GM18909 (cell line): ENCODE measurements at regions not wholly inside any gene's neighbourhood (a gene's known extent, or its start where the extent isn't known, plus 50 kb on each side); places are given as distances from the start of the nearest gene placed in this dataset.
"Not testable (repeated sequence)": the region's sequence is repeated elsewhere in the genome, so short reads cannot be mapped to it uniquely, and the experiment has no call there.

Experiments
- ATAC-seq: cut with Tn5 transposase; IDR thresholded peaks from one replicate; pipeline ENCODE4 v1.9.1; 2021; ENCODE audit warnings: mild to moderate bottlenecking; ENCODE audit not compliant: unreplicated experiment, poor library complexity

DNA sequence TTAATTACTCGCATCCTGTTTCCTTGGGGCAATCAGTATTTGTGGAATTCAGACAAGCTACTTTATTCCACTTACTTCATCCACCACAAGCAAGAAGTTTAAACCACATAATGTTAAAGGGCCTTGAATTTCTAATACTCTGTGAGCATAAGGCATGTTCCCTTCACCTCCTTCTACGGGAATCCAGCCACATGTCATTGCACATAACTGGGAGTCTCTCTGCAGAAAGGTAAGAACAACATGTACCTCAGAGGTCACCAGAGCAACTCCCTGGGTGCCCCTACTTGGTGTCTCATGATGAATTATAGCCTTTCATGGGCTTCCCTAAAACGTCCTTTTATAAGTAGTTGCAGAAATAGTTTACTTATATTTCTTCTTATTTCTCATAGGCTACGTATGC is 553.2 kb downstream of the DTWD2 start:
- ATAC-seq: no peak

DNA sequence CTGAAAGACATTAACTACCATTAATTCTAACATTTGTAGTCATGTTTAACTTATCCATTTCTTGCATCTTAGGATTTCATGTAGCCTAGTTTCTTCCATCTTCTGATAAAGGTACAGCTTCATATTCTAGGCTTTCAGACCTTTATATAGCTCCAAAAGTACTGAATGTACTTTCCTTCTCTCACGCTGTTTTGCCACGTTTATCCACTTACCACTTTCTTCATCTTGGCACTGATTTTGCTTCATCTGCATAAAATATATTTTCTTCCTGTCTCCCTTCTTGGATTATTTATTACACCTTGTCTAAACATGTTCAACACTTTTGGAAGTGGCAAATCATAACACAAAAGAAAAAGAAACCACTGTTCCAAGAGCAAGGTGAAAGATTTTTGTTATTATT is 553.8 kb downstream of the DTWD2 start:
- ATAC-seq: no peak

DNA sequence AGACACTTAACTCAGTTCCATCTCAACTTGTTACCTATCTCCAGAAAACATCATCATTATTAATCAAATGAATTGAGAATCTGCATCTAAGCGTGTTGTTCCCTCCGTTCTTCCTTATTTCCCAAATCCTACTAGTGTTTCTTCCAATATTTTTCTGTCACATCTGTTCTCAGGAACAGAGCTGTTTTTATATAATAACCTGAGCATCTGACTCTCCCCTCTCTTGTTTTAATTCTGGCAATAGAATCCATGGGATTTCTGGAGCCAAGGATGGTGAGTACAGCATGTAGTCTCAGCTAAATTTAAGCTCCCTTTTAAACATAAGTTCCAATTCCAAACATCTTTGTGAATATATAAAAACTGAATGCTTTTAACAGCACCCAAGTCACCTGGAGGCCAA is 558.3 kb downstream of the DTWD2 start:
- no peak for ATAC-seq

DNA sequence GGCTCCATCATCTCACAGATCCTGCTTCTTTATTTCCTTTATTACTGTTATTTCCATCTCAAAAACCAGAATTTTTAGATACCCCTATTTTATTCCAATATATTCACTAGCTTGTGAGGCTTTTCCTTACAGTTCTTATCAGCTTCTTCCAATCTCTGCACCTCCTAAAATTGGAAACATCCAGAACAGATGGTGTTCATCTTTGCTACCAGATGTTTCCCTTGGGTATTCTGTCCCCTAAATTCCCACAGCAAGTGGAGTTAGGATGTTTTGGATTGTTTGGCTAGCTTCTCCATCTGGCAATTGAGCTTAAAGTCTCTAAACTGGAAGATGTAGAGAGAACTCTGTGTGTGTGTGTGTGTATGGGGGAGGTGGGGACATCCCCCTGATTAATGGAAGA is 580.4 kb downstream of the DTWD2 start:
- ATAC-seq: no peak

DNA sequence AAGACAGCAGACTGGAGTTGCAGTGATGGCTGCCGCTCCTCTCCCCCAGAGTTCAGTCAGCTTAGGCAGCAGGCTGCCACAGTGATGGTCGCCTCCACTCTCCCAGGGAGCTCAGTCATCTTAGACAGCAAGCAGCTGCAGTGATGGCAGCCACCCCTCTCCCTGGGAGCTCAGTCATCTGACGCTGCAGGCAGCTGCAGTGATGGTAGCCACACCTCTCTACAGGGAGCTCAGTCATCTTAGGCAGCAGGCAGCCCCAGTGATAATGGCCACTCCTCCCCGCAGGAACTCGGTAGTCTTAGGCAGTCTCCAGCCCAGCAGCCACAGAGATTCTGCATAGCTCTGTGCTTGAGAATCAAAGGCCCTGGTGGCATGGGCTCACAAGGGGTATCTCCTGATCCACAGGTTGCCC is 582.7 kb downstream of the DTWD2 start:
- ATAC-seq: no peak

DNA sequence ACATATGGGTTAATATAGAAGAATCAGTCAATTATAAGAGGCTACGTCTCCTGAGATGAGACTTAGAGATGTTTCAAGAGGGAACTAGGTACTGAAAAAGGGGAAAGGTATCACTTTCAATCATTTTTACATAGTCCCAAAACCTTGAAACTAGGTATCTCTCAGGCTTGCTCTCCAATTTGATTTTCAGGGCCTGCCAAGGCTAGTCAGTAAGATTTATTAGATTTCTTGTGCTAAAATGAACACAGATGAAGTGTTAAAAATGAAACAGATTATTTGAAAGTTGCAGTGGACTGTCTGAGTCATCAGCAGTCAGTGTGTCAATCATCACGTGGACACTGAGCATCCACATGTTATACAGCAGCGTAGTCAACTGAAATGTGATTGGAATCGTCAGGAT is 591.1 kb downstream of the DTWD2 start:
- ATAC-seq: no peak

DNA sequence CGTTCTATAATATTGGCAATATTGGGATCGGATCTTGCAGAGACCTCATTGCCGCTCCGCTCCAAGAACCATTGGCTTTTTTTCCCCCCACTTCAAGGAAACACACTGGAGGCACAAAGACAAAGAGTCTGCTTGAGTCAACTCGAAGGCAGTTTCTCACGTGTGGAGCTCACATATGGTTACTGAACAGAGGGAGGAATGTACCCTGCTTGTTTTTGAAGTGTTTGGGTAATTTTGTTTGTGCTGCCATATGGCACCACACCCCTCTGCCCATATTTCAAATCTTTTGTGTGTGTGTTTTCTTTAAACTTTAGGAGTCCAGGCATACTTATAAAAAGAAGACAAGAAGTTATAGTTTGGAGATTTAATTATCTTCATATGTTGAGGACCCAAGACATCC is 595.9 kb downstream of the DTWD2 start:
- no peak for ATAC-seq

DNA sequence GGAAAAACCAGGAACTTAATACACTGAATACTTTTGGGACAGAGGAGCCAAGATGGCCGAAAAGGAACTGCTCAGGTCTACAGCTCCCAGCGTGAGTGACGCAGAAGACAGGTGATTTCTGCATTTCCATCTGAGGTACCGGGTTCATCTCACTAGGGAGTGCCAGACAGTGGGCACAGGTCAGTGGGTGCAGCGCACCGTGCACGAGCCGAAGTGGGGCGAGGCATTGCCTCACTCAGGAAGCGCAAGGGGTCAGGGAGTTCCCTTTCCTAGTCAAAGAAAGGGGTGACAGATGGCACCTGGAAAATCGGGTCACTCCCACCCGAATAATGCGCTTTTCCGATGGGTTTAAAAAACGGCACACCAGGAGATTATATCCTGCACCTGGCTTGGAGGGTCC is 605.4 kb downstream of the DTWD2 start:
- ATAC-seq: not testable (repeated sequence)

DNA sequence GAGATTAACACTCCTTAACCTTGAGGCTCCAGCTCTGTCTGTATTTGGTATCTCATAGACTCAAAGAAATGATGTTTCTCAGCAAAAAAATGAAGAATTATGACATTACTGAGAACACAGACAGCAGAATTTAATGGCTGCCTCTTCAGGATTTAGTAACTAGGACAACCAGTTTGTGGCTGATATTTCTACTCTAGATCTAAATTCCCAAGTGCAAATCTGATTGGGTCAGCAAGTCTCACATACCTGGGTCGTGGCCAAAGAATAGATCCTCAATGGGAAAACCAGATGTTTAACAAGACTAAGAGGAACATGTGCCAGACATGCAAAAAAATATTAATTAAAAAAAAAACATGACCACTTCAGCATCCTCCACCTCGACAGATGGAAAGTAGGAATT is 608.9 kb downstream of the DTWD2 start:
- ATAC-seq: no peak

DNA sequence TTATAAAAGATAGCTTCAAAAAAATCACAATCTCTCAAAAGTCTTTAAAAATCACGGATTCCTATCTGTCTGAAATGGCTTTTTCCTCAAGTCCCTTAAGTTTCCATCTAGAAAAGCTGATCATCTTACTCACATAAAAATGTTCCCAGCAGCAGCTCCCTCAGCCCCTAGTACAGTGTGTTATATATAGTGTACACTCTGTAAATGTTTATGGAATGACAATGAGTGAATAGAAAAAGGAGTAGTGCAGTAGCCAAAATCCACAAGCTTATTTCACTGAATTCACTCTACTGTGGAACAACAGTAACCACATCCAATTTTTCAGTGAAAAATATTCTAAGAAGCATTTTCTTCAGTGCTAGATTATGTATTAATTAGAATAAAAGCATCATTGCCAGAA is 609.4 kb downstream of the DTWD2 start:
- ATAC-seq: no peak

DNA sequence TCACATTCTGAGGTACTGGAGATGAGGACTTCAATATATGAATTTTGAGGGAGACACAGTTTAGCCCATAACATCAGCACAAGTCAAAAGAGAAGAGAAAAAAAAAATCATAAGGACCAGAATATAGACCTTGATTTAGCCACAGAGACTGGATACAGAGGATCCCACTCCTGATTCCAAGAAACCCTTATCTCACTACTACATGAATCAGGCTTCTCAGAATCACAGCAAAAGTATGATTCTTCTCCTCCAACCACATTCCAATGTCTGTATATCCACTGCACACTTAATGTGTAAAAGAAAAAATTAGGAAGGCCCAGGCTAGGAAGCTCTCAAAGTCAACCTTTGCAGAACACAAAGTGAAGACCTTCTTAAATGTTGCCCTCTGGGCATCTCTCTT is 610.9 kb downstream of the DTWD2 start:
- ATAC-seq: no peak

DNA sequence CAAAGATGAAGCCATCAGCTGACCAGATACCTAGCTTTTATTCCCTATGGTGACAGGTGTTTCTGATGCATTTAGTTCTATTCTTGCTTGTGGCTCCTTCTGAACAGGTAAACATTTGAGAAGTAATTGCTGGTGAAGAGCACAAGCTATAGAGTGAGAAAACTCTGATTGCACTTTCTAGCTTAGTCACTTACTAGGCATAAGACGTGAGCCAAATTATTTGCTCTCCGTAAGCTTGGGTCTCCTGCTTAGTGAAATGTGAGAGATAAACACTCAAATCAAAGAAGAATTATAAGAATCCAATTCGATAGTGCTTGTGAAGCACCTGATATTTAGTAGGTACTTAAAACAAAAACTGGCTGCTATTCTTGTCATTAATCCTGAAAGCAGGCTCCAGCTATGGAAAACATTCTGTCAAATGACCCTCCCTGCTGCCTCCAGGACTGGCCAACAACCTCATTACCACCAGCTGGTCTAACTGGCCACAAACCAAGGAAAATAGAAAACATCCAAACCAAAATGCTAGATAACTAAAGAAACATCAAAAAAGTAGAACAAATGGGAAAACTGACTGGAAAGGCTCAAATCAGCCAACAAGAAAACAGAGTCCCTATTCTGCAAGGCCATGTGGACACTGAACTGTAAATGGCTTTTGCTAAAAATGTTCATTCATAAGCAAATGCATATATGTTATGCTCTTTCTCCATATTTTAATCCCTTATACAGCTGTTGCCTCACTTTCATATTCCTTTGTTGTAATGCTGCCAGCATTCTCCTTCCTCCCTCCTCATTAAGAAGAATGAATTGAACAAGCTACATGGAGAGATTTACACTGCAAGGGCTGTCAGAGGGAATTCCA is 616.1 kb downstream of the DTWD2 start:
- ATAC-seq: no peak

DNA sequence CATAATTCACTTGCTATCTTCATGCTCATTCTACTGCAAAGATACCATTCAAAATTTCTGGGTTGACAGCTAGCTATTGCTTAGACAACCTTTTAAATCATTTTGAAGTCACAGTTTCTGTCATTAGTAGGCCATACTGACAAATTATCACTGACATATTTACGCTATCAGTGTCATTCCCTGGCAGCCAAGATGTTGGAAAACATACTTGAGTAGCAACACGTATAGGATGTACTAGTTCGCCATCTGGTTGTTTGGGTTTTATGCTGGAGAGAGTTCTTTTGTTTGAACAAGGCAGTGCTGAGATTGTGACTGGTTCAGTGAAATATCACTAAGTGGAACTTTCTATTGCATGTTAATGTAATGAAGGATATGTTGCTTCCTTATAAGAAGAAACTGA is 621.9 kb downstream of the DTWD2 start:
- no peak for ATAC-seq

DNA sequence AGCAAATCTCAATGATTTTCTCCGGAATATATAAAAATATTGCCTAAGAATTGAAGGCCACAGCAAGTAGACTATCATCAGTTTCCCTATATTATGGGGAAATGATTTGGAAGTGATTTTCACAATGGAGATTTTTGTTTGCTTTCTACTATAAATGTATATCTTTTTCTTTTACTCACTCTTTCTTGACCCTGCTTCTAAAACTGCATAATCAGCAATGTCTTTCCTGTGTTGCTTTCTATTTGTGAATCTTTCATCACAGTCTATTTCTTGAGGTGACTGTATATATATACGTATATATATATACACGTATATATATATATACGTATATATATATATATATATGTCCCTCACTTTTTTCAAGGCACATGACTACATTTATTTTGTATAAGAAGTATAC is 622.6 kb downstream of the DTWD2 start:
- no peak for ATAC-seq

DNA sequence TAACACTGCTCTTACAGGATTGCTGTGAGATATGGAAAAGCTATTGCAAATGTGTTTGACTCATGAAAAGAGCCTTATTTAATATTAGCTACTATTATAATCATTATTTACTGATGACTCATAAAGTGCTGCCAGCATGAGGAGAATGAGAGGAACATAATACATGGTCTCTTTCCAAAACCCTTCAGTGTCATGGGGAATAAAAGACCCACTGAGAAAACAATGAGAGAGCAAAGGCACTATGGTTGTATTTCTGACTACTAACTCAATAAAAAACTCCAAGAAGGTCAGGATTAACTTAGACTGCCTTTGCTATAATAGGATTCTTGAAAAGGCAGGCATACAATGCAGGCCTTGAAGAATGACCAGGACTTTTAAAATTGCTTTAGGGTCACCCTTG is 633.5 kb downstream of the DTWD2 start:
- ATAC-seq: no peak

DNA sequence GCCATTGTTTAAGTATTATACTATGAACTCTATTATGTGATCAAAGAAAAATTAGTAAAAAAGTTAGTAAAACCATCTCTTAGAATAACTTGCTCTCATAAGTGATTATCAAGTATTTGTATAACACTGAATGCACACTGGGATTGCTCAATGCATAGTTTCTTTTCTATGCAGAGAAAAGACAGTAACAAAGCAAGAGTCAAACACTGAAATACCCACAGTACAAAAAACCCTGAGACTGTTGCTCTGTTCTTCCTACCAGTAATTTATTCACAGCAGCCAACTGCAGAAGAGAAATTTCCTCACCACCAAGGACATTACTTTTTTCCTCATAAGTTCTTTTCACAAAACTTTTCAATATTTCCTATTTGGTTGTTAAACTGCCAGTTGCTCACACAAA is 634.4 kb downstream of the DTWD2 start:
- ATAC-seq: no peak

DNA sequence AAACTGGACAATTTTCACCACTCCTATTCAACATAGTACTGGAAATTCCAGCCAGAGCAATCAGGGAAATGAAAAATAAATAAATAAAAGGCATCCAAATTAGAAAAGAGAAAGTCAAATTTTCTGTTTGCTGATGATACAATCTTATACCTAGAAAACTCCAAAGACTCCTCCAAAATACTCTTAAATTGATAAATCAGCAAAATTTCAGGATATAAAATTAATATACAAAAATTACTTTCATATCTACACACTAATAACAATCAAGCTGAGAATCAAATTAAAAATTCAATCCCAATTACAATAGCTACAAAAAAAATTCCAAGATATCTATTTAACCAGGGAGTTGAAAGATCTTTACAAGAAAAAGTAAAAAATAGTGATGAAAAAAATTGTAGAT is 651.9 kb downstream of the DTWD2 start:
- ATAC-seq: no peak

DNA sequence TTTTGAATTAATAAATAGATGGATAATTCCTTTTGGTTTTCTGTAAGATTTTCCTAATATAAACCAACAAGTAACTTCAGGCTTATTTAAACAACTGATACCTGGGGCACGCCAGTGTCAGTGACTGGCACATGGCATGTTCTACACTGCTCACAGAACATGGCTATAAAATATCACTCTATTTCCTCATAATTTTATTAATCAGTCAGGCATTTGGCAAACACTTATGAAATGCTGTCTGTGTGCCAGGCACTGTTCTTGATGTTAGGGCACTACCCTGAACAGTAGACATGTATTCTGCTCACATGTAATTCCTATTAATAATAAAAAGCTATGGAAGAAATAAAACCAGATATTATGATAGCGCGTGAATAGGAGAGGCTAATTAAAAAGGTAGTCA is 661.0 kb downstream of the DTWD2 start:
- ATAC-seq: no peak

DNA sequence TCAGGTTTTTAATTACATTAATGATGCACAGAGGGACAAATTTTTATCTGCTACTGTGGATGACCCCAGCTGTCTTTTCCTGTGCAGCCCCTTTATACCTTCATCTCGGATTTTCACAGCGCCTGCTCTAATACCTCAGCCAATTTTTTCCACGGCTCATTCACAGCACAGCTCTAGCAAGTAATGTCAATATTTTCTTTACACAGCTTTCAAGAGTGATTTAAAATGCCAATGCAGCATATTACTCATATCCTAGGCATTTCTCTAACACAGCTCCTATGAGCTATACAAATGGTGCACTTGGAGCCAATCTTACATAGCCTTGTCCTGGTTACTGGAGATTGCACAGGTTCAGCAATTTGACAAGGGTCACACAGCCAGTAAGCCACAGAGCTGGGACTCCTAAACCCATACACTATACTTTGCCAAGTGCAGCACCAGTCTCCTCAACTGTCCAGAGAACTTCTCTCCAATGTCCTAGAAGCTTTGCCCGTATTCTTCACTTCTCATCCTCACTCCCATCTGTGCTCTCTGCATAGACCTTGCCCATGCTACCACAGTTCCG is 661.8 kb downstream of the DTWD2 start:
- ATAC-seq: no peak

DNA sequence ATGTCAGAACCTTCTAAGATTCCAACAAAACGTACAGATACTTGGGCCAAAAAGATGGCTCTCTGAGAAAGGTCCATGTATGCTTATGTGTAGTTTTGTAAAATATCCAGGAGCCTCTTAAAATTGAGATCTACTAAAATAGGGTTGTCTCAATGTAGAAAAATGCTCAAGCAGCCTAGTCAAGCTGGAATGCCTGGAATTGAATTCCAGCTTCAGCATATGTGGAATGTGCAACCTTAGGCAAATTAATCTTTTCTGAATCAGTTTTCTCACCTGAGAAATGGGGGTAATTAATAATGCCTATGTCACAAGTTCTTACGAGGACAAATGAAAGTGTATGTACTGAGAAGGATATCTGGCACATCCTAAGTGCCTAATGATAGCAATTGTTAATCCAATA is 662.4 kb downstream of the DTWD2 start:
- ATAC-seq: no peak

DNA sequence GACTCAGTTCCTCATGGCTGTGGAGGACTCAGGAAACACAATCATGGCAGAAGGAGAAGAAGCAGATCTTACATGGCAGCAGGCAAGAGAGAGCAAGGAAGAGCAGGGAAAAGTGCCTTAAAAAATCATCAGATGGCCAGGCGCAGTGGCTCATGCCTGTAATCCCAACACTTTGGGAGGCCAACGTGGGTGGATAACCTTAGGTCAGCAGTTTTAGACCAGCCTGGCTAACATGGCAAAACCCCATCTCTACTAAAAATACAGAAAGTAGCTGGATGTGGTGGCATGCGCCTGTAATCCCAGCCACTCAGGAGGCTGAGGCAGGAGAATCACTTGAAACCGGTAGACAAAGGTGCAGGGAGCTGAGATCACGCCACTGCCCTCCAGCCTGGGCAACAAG is 664.6 kb downstream of the DTWD2 start:
- not testable (repeated sequence) for ATAC-seq

DNA sequence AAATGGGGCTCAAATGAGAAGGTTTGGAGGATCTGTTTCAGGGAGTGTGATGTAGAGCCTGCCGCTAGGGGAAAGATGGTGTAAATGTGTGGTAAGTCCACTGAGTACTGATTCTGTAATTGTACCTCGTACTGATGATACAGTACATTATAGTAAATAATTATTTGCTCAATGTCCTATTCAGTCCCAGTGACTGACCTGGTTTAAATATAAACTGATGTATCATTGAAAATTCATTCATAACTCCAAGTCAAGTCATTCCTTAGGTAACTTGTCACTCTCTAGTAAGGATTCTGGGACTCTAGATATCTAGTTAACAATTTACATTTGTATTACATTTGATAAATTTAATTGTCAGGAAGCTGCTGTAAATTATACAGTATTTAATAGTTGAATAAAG is 667.3 kb downstream of the DTWD2 start:
- no peak for ATAC-seq
